Trophoblast cell (in vitro differentiated cells and primary cell): ENCODE measurements at regions not wholly inside any gene's neighbourhood (a gene's known extent, or its start where the extent isn't known, plus 50 kb on each side); places are given as distances from the start of the nearest gene placed in this dataset.
A peak's percentile ranks its signal among the peaks of the same experiment; 100 is the strongest.

Experiments
- DNase-seq, 2 donors: peaks; one replicate each; pipeline ENCODE4 v3.0.0-alpha.2; 2016
- H2AFZ ChIP-seq: 2 replicates; pipeline ENCODE4 v1.6.1; 2013; ENCODE audit warnings: low read length, moderate library complexity, mild to moderate bottlenecking; ENCODE audit not compliant: insufficient read depth, poor library complexity
- H2AK5ac ChIP-seq: 2 replicates; pipeline ENCODE4 v1.6.1; 2013; ENCODE audit warnings: mild to moderate bottlenecking, low read length
- H2BK120ac ChIP-seq: 2 replicates; pipeline ENCODE4 v1.6.1; 2013; ENCODE audit warnings: low read length, mild to moderate bottlenecking, moderate library complexity; ENCODE audit not compliant: insufficient read depth, poor library complexity
- H2BK12ac ChIP-seq: 2 replicates; pipeline ENCODE4 v1.6.1; 2013; ENCODE audit warnings: mild to moderate bottlenecking, low read length, moderate library complexity
- H2BK5ac ChIP-seq: 2 replicates; pipeline ENCODE4 v1.6.1; 2013; ENCODE audit warnings: low read length, low read depth, moderate library complexity, mild to moderate bottlenecking; ENCODE audit not compliant: poor library complexity
- H3K14ac ChIP-seq: 2 replicates; pipeline ENCODE4 v1.6.1; 2013; ENCODE audit warnings: mild to moderate bottlenecking, low read length
- H3K18ac ChIP-seq: 2 replicates; pipeline ENCODE4 v1.6.1; 2013; ENCODE audit warnings: mild to moderate bottlenecking, low read length
- H3K23ac ChIP-seq: 2 replicates; pipeline ENCODE4 v1.6.1; 2013; ENCODE audit warnings: low read length
- H3K27ac ChIP-seq: 2 replicates; pipeline ENCODE4 v1.5.1; 2013; ENCODE audit warnings: low read depth, mild to moderate bottlenecking, inconsistent platforms, low read length, moderate library complexity
- H3K27me3 ChIP-seq: 2 replicates; pipeline ENCODE4 v1.6.1; 2013; ENCODE audit warnings: inconsistent platforms, mild to moderate bottlenecking, low read length, moderate library complexity; ENCODE audit not compliant: insufficient read depth
- H3K36me3 ChIP-seq, 2 experiments: 1 replicate in 1 of 2; 2 replicates in 1 of 2; pipeline ENCODE4 v1.6.1; 2013; ENCODE audit warnings: low read length in 2 of 2, mild to moderate bottlenecking in 2 of 2, moderate library complexity in 1 of 2; ENCODE audit not compliant: insufficient read depth in 2 of 2, control insufficient read depth in 1 of 2
- H3K4ac ChIP-seq: 2 replicates; pipeline ENCODE4 v1.6.1; 2013; ENCODE audit warnings: low read depth, mild to moderate bottlenecking, low read length, moderate library complexity
- H3K4me1 ChIP-seq, 2 experiments: 1 replicate in 1 of 2; 2 replicates in 1 of 2; pipeline ENCODE4 v1.6.1; 2013; ENCODE audit warnings: low read length in 2 of 2, mild to moderate bottlenecking in 2 of 2, moderate library complexity in 1 of 2; ENCODE audit not compliant: insufficient read depth in 2 of 2, control insufficient read depth in 1 of 2
- H3K4me2 ChIP-seq: 2 replicates; pipeline ENCODE4 v1.6.1; 2013; ENCODE audit warnings: inconsistent platforms, mild to moderate bottlenecking, low read length, moderate library complexity
- H3K4me3 ChIP-seq: 2 replicates; pipeline ENCODE4 v1.5.1; 2013; ENCODE audit warnings: mild to moderate bottlenecking, low read depth, low read length, inconsistent platforms
- H3K79me1 ChIP-seq: one replicate; pipeline ENCODE4 v1.6.1; 2013; ENCODE audit warnings: low read length
- H3K79me2 ChIP-seq: 2 replicates; pipeline ENCODE4 v1.6.1; 2013; ENCODE audit warnings: low read length, mild to moderate bottlenecking; ENCODE audit not compliant: control insufficient read depth, insufficient read depth, poor library complexity
- H3K9ac ChIP-seq: 2 replicates; pipeline ENCODE4 v1.6.1; 2013; ENCODE audit warnings: mild to moderate bottlenecking, low read length
- H3K9me3 ChIP-seq: 2 replicates; pipeline ENCODE4 v1.6.1; 2013; ENCODE audit warnings: low read depth, mild to moderate bottlenecking, control low read depth, inconsistent platforms, low read length; ENCODE audit not compliant: insufficient read depth
- H4K12ac ChIP-seq: 2 replicates; pipeline ENCODE4 v1.6.1; 2013; ENCODE audit warnings: low read depth, mild to moderate bottlenecking, low read length, moderate library complexity
- H4K8ac ChIP-seq: 2 replicates; pipeline ENCODE4 v1.6.1; 2013; ENCODE audit warnings: low read depth, mild to moderate bottlenecking, low read length, moderate library complexity
- H4K91ac ChIP-seq: one replicate; pipeline ENCODE4 v1.6.1; 2013; ENCODE audit warnings: low read depth, mild to moderate bottlenecking, low read length, moderate library complexity
- WGBS: extraction: QIAGEN DNeasy Blood & Tissue Kit; methylation state at CpG from one replicate; pipeline ENCODE4 v1.1.7; 2013; ENCODE audit warnings: missing lambda C conversion rate; ENCODE audit not compliant: insufficient read length, insufficient coverage; ENCODE audit errors: extremely low coverage; 5-methylcytosine and 5-hydroxymethylcytosine counted together

GRCh38 chr20:24838546-24839535, 110.2 kb upstream of the CST7 start:
- no CpG with 5 or more reads among the region's 8 CpGs for WGBS
- Histone ChIP-seq H4K12ac (no peak overlapping the region), H2AFZ (no peak overlapping the region), H3K23ac (no peak overlapping the region), H3K4ac (no peak overlapping the region), H2BK120ac (no peak overlapping the region), H3K27ac (no peak overlapping the region), H3K14ac (no peak overlapping the region), H3K4me2 (no peak overlapping the region), H3K9ac (no peak overlapping the region), H3K36me3 (no peaks in the 10 kb centered on the region), H2AK5ac (no peak overlapping the region), H3K79me2 (no peaks in the 10 kb centered on the region), H3K4me3 (no peak overlapping the region), H3K18ac (no peak overlapping the region), H3K79me1 (no peaks in the 10 kb centered on the region), H2BK12ac (no peak overlapping the region), H3K27me3 (no peaks in the 10 kb centered on the region), H3K4me1 (no peaks in the 10 kb centered on the region), H3K9me3 (no peaks in the 10 kb centered on the region), H4K91ac (no peak overlapping the region), H4K8ac (no peak overlapping the region), H2BK5ac (no peak overlapping the region)
- DNase-seq, result no peak

DNA sequence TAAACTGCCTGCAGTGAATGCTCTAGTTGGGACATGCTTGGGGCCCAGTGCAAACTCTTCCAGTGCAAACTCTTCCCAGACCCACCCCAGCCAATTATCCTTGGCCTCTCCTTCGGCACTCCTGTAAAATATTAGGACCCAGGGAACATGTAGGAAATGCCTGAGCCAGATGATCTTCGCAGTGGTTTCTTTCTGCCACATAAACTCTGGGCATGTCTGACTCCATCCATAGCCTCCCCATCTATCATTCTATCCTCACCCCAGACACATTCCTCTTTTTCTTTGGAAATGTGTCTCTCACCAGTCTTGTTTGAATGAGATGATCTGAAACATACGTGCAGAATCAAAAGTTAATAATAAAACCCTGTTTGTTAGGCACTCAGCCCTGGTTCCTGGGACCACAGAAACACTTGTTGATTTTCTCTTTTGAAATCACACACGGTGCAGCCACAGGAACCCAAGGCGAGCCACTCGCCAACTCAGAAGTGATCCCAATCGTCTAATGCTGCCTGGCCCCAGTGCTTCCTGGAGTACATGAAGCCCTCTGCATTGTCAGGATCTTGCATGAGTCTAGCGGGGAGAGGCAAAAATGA, 108.9 kb upstream of the CST7 start:
- H3K27ac ChIP-seq, result no peak overlapping the region
- H3K23ac ChIP-seq, result no peak overlapping the region
- H4K91ac ChIP-seq, result no peak overlapping the region
- no peak overlapping the region for H4K8ac ChIP-seq
- H3K4me1 ChIP-seq, result no peaks in the 10 kb centered on the region
- no peak overlapping the region for H3K14ac ChIP-seq
- H3K36me3 ChIP-seq, result no peaks in the 10 kb centered on the region
- H3K4me3 ChIP-seq, result no peak overlapping the region
- no peak overlapping the region for H3K9ac ChIP-seq
- H2AFZ ChIP-seq, result no peak overlapping the region
- H2BK5ac ChIP-seq, result no peak overlapping the region
- no peak overlapping the region for H2AK5ac ChIP-seq
- no CpG with 5 or more reads among the region's 8 CpGs for WGBS
- no peak overlapping the region for H3K4ac ChIP-seq
- no peak overlapping the region for H3K4me2 ChIP-seq
- no peaks in the 10 kb centered on the region for H3K27me3 ChIP-seq
- H3K9me3 ChIP-seq, result no peaks in the 10 kb centered on the region
- no peaks in the 10 kb centered on the region for H3K79me1 ChIP-seq
- no peaks in the 10 kb centered on the region for H3K79me2 ChIP-seq
- DNase-seq, result no peak
- no peak overlapping the region for H4K12ac ChIP-seq
- H3K18ac ChIP-seq, result no peak overlapping the region
- H2BK12ac ChIP-seq, result no peak overlapping the region
- no peak overlapping the region for H2BK120ac ChIP-seq

DNA sequence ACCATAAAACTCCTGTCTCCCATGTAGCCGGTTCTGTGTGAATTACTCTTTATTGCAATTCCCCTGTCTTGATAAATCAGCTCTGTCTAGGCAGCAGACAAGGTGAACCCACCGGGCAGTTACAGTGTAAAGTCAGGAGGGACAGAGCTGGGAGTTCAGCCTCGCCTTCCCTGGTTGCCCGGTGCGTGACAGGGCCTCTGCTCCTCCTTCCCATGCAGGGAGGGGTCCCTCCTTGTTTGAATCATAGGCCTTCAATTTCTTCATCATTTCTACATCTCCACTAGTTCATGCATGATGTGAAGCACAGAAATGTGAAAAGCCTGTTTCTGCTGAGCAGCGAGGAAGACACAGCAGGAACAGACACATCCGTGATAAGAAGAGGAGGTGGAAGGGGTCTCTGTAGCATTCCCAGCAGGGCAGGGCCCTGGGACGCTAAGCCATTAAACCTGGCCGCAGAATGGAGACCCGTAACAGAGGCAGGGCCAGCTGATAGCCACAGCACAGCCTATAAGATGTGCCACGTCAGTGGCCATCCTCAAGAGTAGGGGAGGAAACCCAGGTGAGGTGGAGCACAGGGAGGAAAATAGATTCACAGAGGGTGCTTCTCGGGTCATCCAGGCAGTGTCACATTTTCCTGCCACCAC, 106.7 kb upstream of the CST7 start:
- no peaks in the 10 kb centered on the region for H3K27me3 ChIP-seq
- H2BK120ac ChIP-seq, result no peak overlapping the region
- no peaks in the 10 kb centered on the region for H3K9me3 ChIP-seq
- WGBS, result no CpG with 5 or more reads among the region's 12 CpGs
- no peak overlapping the region for H3K18ac ChIP-seq
- H2BK5ac ChIP-seq, result no peak overlapping the region
- no peaks in the 10 kb centered on the region for H3K4me1 ChIP-seq
- H2AK5ac ChIP-seq, result no peak overlapping the region
- no peak overlapping the region for H3K4me2 ChIP-seq
- H3K4me3 ChIP-seq, result no peak overlapping the region
- no peaks in the 10 kb centered on the region for H3K79me2 ChIP-seq
- no peak overlapping the region for H3K27ac ChIP-seq
- no peaks in the 10 kb centered on the region for H3K36me3 ChIP-seq
- H3K9ac ChIP-seq, result no peak overlapping the region
- H3K14ac ChIP-seq, result no peak overlapping the region
- DNase-seq, result no peak
- H2AFZ ChIP-seq, result no peak overlapping the region
- no peak overlapping the region for H3K23ac ChIP-seq
- H4K12ac ChIP-seq, result no peak overlapping the region
- H4K8ac ChIP-seq, result no peak overlapping the region
- H2BK12ac ChIP-seq, result no peak overlapping the region
- H3K4ac ChIP-seq, result no peak overlapping the region
- H4K91ac ChIP-seq, result no peak overlapping the region
- no peaks in the 10 kb centered on the region for H3K79me1 ChIP-seq

DNA sequence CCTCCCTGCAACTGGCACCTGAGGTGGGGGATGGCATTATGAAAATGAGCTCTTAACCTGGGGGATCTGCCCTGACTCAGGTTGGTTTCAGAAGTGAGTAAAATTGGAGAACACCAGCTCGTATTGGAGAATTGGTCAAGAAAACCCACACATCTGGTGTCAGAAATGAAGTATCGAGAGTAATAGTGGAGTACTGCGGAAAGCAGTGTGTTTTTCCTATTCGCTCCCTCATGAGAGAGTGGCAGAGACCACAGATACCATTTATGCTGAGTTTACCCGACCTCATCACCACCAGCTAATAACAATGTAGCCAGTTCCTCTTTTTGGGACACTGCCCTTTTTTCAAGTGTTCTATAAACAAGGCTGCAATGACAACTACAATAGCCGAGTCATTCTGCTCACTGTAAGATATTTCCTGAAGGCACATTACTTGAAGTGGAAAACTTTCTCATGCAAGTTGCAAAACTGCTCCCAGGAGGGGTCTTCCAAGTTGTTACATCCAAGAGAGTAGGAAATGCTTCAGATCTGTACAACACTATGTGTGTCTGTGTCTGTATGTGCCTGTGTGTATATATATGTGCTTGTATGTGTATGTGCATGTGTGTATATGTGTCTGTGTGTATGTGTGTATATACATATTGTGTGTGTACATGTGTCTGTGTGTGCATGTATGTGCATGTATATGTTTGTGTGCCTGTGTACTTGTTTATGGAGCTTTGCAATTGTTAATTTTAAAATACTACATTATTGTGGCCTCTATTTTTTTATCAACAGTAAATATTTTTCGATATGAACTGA, 106.0 kb upstream of the CST7 start:
- Histone ChIP-seq H3K27me3 (no peaks in the 10 kb centered on the region), H3K23ac (no peak overlapping the region), H3K4me2 (no peak overlapping the region), H2AFZ (no peak overlapping the region), H4K91ac (no peak overlapping the region), H3K14ac (no peak overlapping the region), H3K4me1 (no peaks in the 10 kb centered on the region), H4K12ac (no peak overlapping the region), H3K4ac (no peak overlapping the region), H2AK5ac (no peak overlapping the region), H2BK120ac (no peak overlapping the region), H2BK12ac (no peak overlapping the region), H3K4me3 (no peak overlapping the region), H3K27ac (no peak overlapping the region), H2BK5ac (no peak overlapping the region), H3K18ac (no peak overlapping the region), H3K9ac (no peak overlapping the region), H3K9me3 (no peaks in the 10 kb centered on the region), H3K36me3 (no peaks in the 10 kb centered on the region), H3K79me2 (no peaks in the 10 kb centered on the region), H3K79me1 (no peaks in the 10 kb centered on the region), H4K8ac (no peak overlapping the region)
- WGBS, result no CpG with 5 or more reads among the region's 7 CpGs
- DNase-seq, result peak in 1 of 2 donors; percentile 6
